NB4 (cell line): ENCODE measurements at regions not wholly inside any gene's neighbourhood (a gene's known extent, or its start where the extent isn't known, plus 50 kb on each side); places are given as distances from the start of the nearest gene placed in this dataset.

Experiments
- MYC ChIP-seq: IDR thresholded peaks from 2 replicates; pipeline ENCODE4 v1.6.1; 2011; ENCODE audit warnings: low read depth, low read length
- POLR2A ChIP-seq: IDR thresholded peaks from 2 replicates; pipeline ENCODE4 v1.6.1; 2011; ENCODE audit warnings: mild to moderate bottlenecking; ENCODE audit not compliant: insufficient read length; ENCODE audit errors: extremely low read depth
- TF ChIP-seq, protein P1 (sequence below): IDR thresholded peaks from 2 replicates; pipeline ENCODE4 v1.6.1; 2011; ENCODE audit warnings: low read depth, low read length
- TF ChIP-seq, protein P2 (sequence below): IDR thresholded peaks from one replicate; pipeline ENCODE4 v1.5.1; 2012; ENCODE audit warnings: low read depth, low read length

DNA sequence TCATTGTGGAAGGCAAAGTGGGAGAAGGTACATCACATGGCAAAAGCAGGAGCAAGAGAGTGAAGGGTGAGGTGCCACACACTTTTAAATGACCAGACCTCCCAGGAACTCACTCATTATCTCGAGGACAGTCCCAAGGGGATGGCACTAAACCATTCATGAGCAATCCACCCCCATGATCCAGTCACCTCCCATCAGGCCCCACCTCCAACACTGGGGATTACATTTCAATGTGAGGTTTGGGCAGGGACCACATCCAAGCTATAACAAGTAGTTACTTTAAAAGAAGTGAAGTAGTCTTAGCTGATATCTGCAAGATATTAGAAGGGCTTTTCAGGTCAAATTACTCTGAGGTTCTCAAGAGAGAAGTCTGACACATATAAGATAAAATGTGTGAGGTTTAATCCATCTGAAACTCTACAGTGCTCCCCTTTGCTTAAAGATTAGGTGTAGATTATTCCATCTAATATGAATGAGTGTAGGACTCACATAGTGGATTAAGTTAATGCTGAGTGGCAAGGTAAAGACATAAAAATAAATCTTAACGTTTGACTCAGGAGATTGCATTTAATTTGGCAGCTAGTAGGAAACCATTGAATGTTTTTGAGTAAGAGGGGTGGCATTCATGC, 130.8 kb downstream of the TMX1 start:
- TF ChIP-seq POLR2A (no peak), MYC (no peak)
- TF ChIP-seq, protein P1, sequence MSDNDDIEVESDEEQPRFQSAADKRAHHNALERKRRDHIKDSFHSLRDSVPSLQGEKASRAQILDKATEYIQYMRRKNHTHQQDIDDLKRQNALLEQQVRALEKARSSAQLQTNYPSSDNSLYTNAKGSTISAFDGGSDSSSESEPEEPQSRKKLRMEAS = no peak
- TF ChIP-seq, protein P2, sequence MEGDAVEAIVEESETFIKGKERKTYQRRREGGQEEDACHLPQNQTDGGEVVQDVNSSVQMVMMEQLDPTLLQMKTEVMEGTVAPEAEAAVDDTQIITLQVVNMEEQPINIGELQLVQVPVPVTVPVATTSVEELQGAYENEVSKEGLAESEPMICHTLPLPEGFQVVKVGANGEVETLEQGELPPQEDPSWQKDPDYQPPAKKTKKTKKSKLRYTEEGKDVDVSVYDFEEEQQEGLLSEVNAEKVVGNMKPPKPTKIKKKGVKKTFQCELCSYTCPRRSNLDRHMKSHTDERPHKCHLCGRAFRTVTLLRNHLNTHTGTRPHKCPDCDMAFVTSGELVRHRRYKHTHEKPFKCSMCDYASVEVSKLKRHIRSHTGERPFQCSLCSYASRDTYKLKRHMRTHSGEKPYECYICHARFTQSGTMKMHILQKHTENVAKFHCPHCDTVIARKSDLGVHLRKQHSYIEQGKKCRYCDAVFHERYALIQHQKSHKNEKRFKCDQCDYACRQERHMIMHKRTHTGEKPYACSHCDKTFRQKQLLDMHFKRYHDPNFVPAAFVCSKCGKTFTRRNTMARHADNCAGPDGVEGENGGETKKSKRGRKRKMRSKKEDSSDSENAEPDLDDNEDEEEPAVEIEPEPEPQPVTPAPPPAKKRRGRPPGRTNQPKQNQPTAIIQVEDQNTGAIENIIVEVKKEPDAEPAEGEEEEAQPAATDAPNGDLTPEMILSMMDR = no peak
